HepG2 (cell line): ENCODE measurements at regions not wholly inside any gene's neighbourhood (a gene's known extent, or its start where the extent isn't known, plus 50 kb on each side); places are given as distances from the start of the nearest gene placed in this dataset.

ENCODE experiments used
- ATF1 ChIP-seq: IDR thresholded peaks from 2 replicates; pipeline ENCODE4 v1.6.1; 2016; ENCODE audit warnings: mild to moderate bottlenecking, control low read depth
- ATF2 ChIP-seq: sonication (generic); formaldehyde crosslinking; IDR thresholded peaks from 2 replicates; pipeline ENCODE4 v1.4.0; 2020; ENCODE audit warnings: missing genetic modification reagents
- BRD4 ChIP-seq: sonication (generic); formaldehyde crosslinking; IDR thresholded peaks from 2 replicates; pipeline ENCODE4 v1.4.0; 2020; ENCODE audit warnings: missing genetic modification reagents
- DRAP1 ChIP-seq: IDR thresholded peaks from 2 replicates; pipeline ENCODE4 v1.6.1; 2016; ENCODE audit warnings: missing genetic modification reagents, missing compliant biosample characterization
- GATAD2A ChIP-seq: IDR thresholded peaks from 2 replicates; pipeline ENCODE4 v1.6.1; 2016
- HOXA5 ChIP-seq: sonication (generic); formaldehyde crosslinking; IDR thresholded peaks from 2 replicates; pipeline ENCODE4 v1.4.0; 2020; ENCODE audit warnings: missing genetic modification reagents
- KLF16 ChIP-seq, 2 experiments: sonication (generic) in 1 of 2; formaldehyde crosslinking in 1 of 2; IDR thresholded peaks; 2 replicates each; pipeline versions ENCODE4 v1.6.1 to v1.8.0; 2016 to 2023; ENCODE audit warnings: missing genetic modification reagents in 2 of 2, missing compliant biosample characterization in 1 of 2
- MXD4 ChIP-seq: IDR thresholded peaks from 2 replicates; pipeline ENCODE4 v1.6.1; 2016; ENCODE audit warnings: mild to moderate bottlenecking, missing biosample characterization, missing genetic modification reagents
- MXI1 ChIP-seq: IDR thresholded peaks from 3 replicates; pipeline ENCODE4 v1.6.1; 2012; ENCODE audit warnings: low read depth, low read length, inconsistent platforms, borderline replicate concordance
- RFX1 ChIP-seq: fragments of 450-650 bp; IDR thresholded peaks from 2 replicates; pipeline ENCODE4 v1.6.1; 2017
- RXRB ChIP-seq: IDR thresholded peaks from 2 replicates; pipeline ENCODE4 v1.6.1; 2016; ENCODE audit warnings: borderline replicate concordance, missing genetic modification reagents, missing compliant biosample characterization
- SAP130 ChIP-seq: IDR thresholded peaks from 2 replicates; pipeline ENCODE4 v1.6.1; 2016; ENCODE audit warnings: low read depth
- SATB2 ChIP-seq: sonication (generic); formaldehyde crosslinking; IDR thresholded peaks from 2 replicates; pipeline ENCODE4 v1.5.0; 2020; ENCODE audit warnings: missing genetic modification reagents
- SNAPC2 ChIP-seq: sonication (generic); formaldehyde crosslinking; IDR thresholded peaks from 2 replicates; pipeline ENCODE4 v1.8.1; 2022; ENCODE audit warnings: mild to moderate bottlenecking, missing genetic modification reagents
- TFDP2 ChIP-seq: sonication (generic); formaldehyde crosslinking; IDR thresholded peaks from 2 replicates; pipeline ENCODE4 v1.4.0; 2020; ENCODE audit warnings: missing genetic modification reagents
- TOE1 ChIP-seq: sonication (generic); formaldehyde crosslinking; IDR thresholded peaks from 2 replicates; pipeline ENCODE4 v1.4.0; 2020; ENCODE audit warnings: mild to moderate bottlenecking, missing genetic modification reagents
- YEATS4 ChIP-seq: sonication (generic); formaldehyde crosslinking; IDR thresholded peaks from 2 replicates; pipeline ENCODE4 v1.4.0; 2020; ENCODE audit warnings: missing genetic modification reagents, borderline replicate concordance
- ZBTB38 ChIP-seq: sonication (generic); formaldehyde crosslinking; IDR thresholded peaks from 2 replicates; pipeline ENCODE4 v1.5.1; 2020; ENCODE audit warnings: mild to moderate bottlenecking, missing genetic modification reagents
- ZNF234 ChIP-seq: sonication (generic); formaldehyde crosslinking; conservative IDR thresholded peaks from 2 replicates; pipeline ENCODE4 v1.5.1; 2020; ENCODE audit warnings: mild to moderate bottlenecking, missing genetic modification reagents
- ZNF501 ChIP-seq: sonication (generic); formaldehyde crosslinking; IDR thresholded peaks from 2 replicates; pipeline ENCODE4 v1.5.1; 2020; ENCODE audit warnings: mild to moderate bottlenecking, moderate library complexity, missing genetic modification reagents
- ZNF512B ChIP-seq: sonication (generic); formaldehyde crosslinking; IDR thresholded peaks from 2 replicates; pipeline ENCODE4 v1.5.1; 2020; ENCODE audit warnings: missing genetic modification reagents, mild to moderate bottlenecking, borderline replicate concordance
- ZNF746 ChIP-seq: sonication (generic); formaldehyde crosslinking; IDR thresholded peaks from 2 replicates; pipeline ENCODE4 v1.8.0; 2022; ENCODE audit warnings: mild to moderate bottlenecking, missing genetic modification reagents
- ZNF770 ChIP-seq: sonication (generic); formaldehyde crosslinking; IDR thresholded peaks from 2 replicates; pipeline ENCODE4 v1.5.0; 2020; ENCODE audit warnings: mild to moderate bottlenecking, missing genetic modification reagents

- TF ChIP-seq MXI1 (0 out of 3 replicates have a peak, but pooled peaks have one; percentile 14), HOXA5 (CRISPR knock-in tag) (0 out of 2 replicates have a peak, but pooled peaks have one; percentile 40), GATAD2A (CRISPR knock-in tag) (peak; percentile 82), ZNF770 (CRISPR knock-in tag) (no peak), ATF2 (CRISPR knock-in tag) (0 out of 2 replicates have a peak, but pooled peaks have one; percentile 12), ZNF234 (CRISPR knock-in tag) (no peak), SAP130 (CRISPR knock-in tag) (peak; percentile 90), TOE1 (CRISPR knock-in tag) (peak; percentile 36; the same call in 1 of the 2 replicates), ATF1 (CRISPR knock-in tag) (peak; percentile 46; the same call in 1 of the 2 replicates), ZBTB38 (peak; percentile 98), SATB2 (CRISPR knock-in tag) (peak; percentile 77; the same call in 1 of the 2 replicates), SNAPC2 (CRISPR knock-in tag) (peak; percentile 84; the same call in 1 of the 2 replicates), MXD4 (CRISPR knock-in tag) (peak; percentile 55; the same call in 1 of the 2 replicates), KLF16 (CRISPR knock-in tag; IDR thresholded peaks at IDR 0.05) (0 out of 4 replicates have a peak, but pooled peaks of 1 of the 2 experiments have one; percentile 5), YEATS4 (CRISPR knock-in tag) (0 out of 2 replicates have a peak, but pooled peaks have one; percentile 44), BRD4 (CRISPR knock-in tag) (peak; percentile 88), RFX1 (no peak), TFDP2 (CRISPR knock-in tag) (peak; percentile 71; the same call in 1 of the 2 replicates), ZNF512B (CRISPR knock-in tag) (no peak; the same call in 1 of the 2 replicates), DRAP1 (CRISPR knock-in tag) (peak; percentile 80), RXRB (CRISPR knock-in tag) (peak; percentile 87), ZNF501 (CRISPR knock-in tag) (peak; percentile 60; the same call in 1 of the 2 replicates), ZNF746 (CRISPR knock-in tag) (no peak; the same call in 1 of the 2 replicates)
Measured at GRCh38 chr6:137811121-137811915, 55.7 kb upstream of the TNFAIP3 start (continued).
